CD4-positive, alpha-beta T cell (primary cell): ENCODE measurements at regions not wholly inside any gene's neighbourhood (a gene's known extent, or its start where the extent isn't known, plus 50 kb on each side); places are given as distances from the start of the nearest gene placed in this dataset.
A peak's percentile ranks its signal among the peaks of the same experiment; 100 is the strongest.

ENCODE experiments used
- ATAC-seq: fragments of 200-7000 bp; cut with Tn5 transposase; one replicate; pipeline ENCODE4 v1.10.0; 2022; ENCODE audit warnings: mild to moderate bottlenecking; ENCODE audit not compliant: poor library complexity
- CTCF ChIA-PET: fragments of 350-600 bp; sonication (Branson Sonifier 250); formaldehyde crosslinking; loops from one replicate; lab custom pipeline; 2021; ENCODE audit warnings: antibody characterized with exemption, inconsistent platforms; lab: Charles Lee
- POLR2A ChIA-PET: fragments of 350-600 bp; sonication (Branson Sonifier 250); formaldehyde crosslinking; loops from one replicate; lab custom pipeline; 2021; ENCODE audit warnings: antibody characterized with exemption, inconsistent platforms; lab: Charles Lee
- DNase-seq, 14 experiments: peaks; one replicate each; pipeline ENCODE4 v3.0.0-alpha.2; 2013 to 2020; ENCODE audit warnings: mixed read lengths in 2 of 14
- H3K27ac ChIP-seq, 2 donors: one replicate each; pipeline versions ENCODE4 v1.5.1 to v1.7.0; 2013; ENCODE audit warnings: low read length in 2 of 2, low read depth in 1 of 2, mild to moderate bottlenecking in 1 of 2
- H3K27me3 ChIP-seq, 2 experiments: 1 replicate in 1 of 2; 2 replicates in 1 of 2; pipeline versions ENCODE4 v1.6.1 to v1.7.0; 2013; ENCODE audit warnings: low read length in 2 of 2, control low read depth in 1 of 2, mild to moderate bottlenecking in 1 of 2, moderate library complexity in 1 of 2; ENCODE audit not compliant: insufficient read depth in 2 of 2, control insufficient read depth in 1 of 2
- H3K36me3 ChIP-seq: one replicate; pipeline ENCODE4 v1.6.1; 2013; ENCODE audit warnings: low read length, control low read depth; ENCODE audit not compliant: insufficient read depth
- H3K4me1 ChIP-seq: one replicate; pipeline ENCODE4 v1.6.1; 2013; ENCODE audit warnings: low read length, control low read depth; ENCODE audit not compliant: insufficient read depth
- H3K4me3 ChIP-seq: one replicate; pipeline ENCODE4 v1.5.1; 2013; ENCODE audit warnings: mild to moderate bottlenecking, low read length, moderate library complexity
- H3K9me3 ChIP-seq, 2 experiments: 1 replicate in 1 of 2; 2 replicates in 1 of 2; pipeline versions ENCODE4 v1.6.1 to v1.7.0; 2013; ENCODE audit warnings: low read length in 2 of 2, mild to moderate bottlenecking in 2 of 2, control low read depth in 1 of 2, moderate library complexity in 1 of 2; ENCODE audit not compliant: control insufficient read depth in 1 of 2, insufficient read depth in 1 of 2
- H3K27ac Mint-ChIP-seq: one replicate; pipeline ENCODE4 v1.8.0; 2020; ENCODE audit warnings: mixed read lengths
- H3K27me3 Mint-ChIP-seq: one replicate; pipeline ENCODE4 v1.8.0; 2021; ENCODE audit warnings: mixed read lengths
- H3K36me3 Mint-ChIP-seq: one replicate; pipeline ENCODE4 v1.8.0; 2021; ENCODE audit warnings: low read depth, mixed read lengths
- H3K4me1 Mint-ChIP-seq: one replicate; pipeline ENCODE4 v1.8.0; 2021; ENCODE audit warnings: low read depth, mixed read lengths
- H3K4me3 Mint-ChIP-seq: one replicate; pipeline ENCODE4 v1.8.0; 2020; ENCODE audit warnings: mild to moderate bottlenecking, mixed read lengths
- H3K9me3 Mint-ChIP-seq: one replicate; pipeline ENCODE4 v1.8.0; 2020; ENCODE audit warnings: mixed read lengths
- intact Hi-C, 2 experiments: fragments of 100-400 bp; cut with DNase I in 1 of 2; cut with micrococcal nuclease in 1 of 2; formaldehyde crosslinking; loops; one replicate each; pipeline versions ENCODE4 v1.15.1 to v1.9.0; 2023 to 2025; cut with DNase I, micrococcal nuclease
- TF ChIP-seq, protein P1 (sequence below): fragments of 200-600 bp; IDR thresholded peaks from one replicate; pipeline ENCODE4 v1.8.0; 2022; ENCODE audit warnings: antibody characterized with exemption, mild to moderate bottlenecking

DNA sequence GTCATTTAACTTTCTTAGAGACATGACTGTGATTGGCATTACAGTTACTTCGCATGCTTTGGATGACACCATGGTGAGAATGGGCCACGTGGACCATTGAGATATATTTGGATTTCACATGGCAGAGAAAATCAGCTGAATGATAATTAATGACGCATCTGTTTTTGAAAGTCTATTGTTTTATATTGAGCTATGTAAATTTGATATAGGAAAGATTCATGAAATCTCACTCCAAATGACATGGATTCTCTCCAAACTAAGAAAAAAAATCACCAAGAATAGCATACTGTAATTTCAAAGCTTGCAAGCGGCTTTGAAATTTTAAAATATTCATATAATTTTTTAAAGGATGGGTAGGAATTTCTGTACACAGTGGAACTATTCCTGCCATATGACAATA, 163.7 kb downstream of the SH3BP4 start:
- CTCF ChIA-PET: no interaction called here
- DNase-seq (no peak), ATAC-seq (no peak)
- Histone ChIP-seq H3K4me1 (no peaks in the 10 kb centered on the region), H3K27ac (no peak overlapping the region), H3K9me3 (peaks cover 0 to 8% of the 10 kb centered on the region in 2 experiments), H3K4me3 (no peak overlapping the region), H3K36me3 (no peaks in the 10 kb centered on the region), H3K27me3 (peaks cover 0 to 5% of the 10 kb centered on the region in 2 experiments)
- Mint-ChIP-seq H3K27me3 (peaks cover 32% of the 10 kb centered on the region), H3K4me1 (no peaks in the 10 kb centered on the region), H3K36me3 (no peaks in the 10 kb centered on the region), H3K4me3 (no peak overlapping the region), H3K9me3 (peaks cover 6% of the 10 kb centered on the region), H3K27ac (no peak overlapping the region)
- TF ChIP-seq, protein P1, sequence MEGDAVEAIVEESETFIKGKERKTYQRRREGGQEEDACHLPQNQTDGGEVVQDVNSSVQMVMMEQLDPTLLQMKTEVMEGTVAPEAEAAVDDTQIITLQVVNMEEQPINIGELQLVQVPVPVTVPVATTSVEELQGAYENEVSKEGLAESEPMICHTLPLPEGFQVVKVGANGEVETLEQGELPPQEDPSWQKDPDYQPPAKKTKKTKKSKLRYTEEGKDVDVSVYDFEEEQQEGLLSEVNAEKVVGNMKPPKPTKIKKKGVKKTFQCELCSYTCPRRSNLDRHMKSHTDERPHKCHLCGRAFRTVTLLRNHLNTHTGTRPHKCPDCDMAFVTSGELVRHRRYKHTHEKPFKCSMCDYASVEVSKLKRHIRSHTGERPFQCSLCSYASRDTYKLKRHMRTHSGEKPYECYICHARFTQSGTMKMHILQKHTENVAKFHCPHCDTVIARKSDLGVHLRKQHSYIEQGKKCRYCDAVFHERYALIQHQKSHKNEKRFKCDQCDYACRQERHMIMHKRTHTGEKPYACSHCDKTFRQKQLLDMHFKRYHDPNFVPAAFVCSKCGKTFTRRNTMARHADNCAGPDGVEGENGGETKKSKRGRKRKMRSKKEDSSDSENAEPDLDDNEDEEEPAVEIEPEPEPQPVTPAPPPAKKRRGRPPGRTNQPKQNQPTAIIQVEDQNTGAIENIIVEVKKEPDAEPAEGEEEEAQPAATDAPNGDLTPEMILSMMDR: no peak
- POLR2A ChIA-PET: no interaction called here
- intact Hi-C loops: loop anchor here (5.0 kb wide), 2 partner anchors 978 to 1138 kb away; no protein-coding TSS in a partner anchor

GRCh38 chr2:235116885-235117492, 165.2 kb downstream of the SH3BP4 start:
- Mint-ChIP-seq H3K4me3 (no peak overlapping the region), H3K4me1 (no peaks in the 10 kb centered on the region), H3K9me3 (peaks cover 6% of the 10 kb centered on the region), H3K27ac (no peak overlapping the region), H3K36me3 (no peaks in the 10 kb centered on the region), H3K27me3 (peaks cover 32% of the 10 kb centered on the region)
- H3K4me3 ChIP-seq: no peak overlapping the region
- no peaks in the 10 kb centered on the region for H3K4me1 ChIP-seq
- CTCF ChIA-PET: interaction anchor here (1.3 kb wide), 1 partner anchor 1713 kb away, joined by 3 read pairs; no protein-coding TSS in a partner anchor
- H3K27ac ChIP-seq: no peak overlapping the region
- peaks cover 0 to 5% of the 10 kb centered on the region in 2 experiments for H3K27me3 ChIP-seq
- peak in 3 of 14 experiments; percentile 22 to 34 (median 34) for DNase-seq
- no peaks in the 10 kb centered on the region for H3K36me3 ChIP-seq
- POLR2A ChIA-PET: no interaction called here
- intact Hi-C loops: loop anchor here (1.0 to 5.0 kb wide), 4 partner anchors 566 to 1140 kb away; no protein-coding TSS in a partner anchor
- TF ChIP-seq, protein P1: peak; percentile 58
- H3K9me3 ChIP-seq: peaks cover 0 to 8% of the 10 kb centered on the region in 2 experiments
- no peak for ATAC-seq

- Histone ChIP-seq H3K4me3 (no peak overlapping the region), H3K27me3 (peaks cover 3 to 5% of the 10 kb centered on the region in 2 experiments), H3K27ac (no peak overlapping the region), H3K9me3 (no peaks in the 10 kb centered on the region), H3K36me3 (no peaks in the 10 kb centered on the region), H3K4me1 (no peaks in the 10 kb centered on the region)
- intact Hi-C loops: no loop called here
- H3K4me3 Mint-ChIP-seq: no peak overlapping the region
- no peak for DNase-seq
- CTCF ChIA-PET: no interaction called here
- no peak for ATAC-seq
- no peak overlapping the region for H3K27ac Mint-ChIP-seq
- H3K36me3 Mint-ChIP-seq: no peaks in the 10 kb centered on the region
- no peaks in the 10 kb centered on the region for H3K9me3 Mint-ChIP-seq
- TF ChIP-seq, protein P1: no peak
- H3K4me1 Mint-ChIP-seq: no peaks in the 10 kb centered on the region
- POLR2A ChIA-PET: no interaction called here
- peaks cover 27% of the 10 kb centered on the region for H3K27me3 Mint-ChIP-seq
Measured at GRCh38 chr2:235126768-235127167, 175.0 kb downstream of the SH3BP4 start.
